Liver (tissue), 7 donors: ENCODE measurements at regions not wholly inside any gene's neighbourhood (a gene's known extent, or its start where the extent isn't known, plus 50 kb on each side); places are given as distances from the start of the nearest gene placed in this dataset.

Source experiments
- DNase-seq: peaks from one replicate; pipeline ENCODE4 v3.0.0-alpha.2; 2017; ENCODE audit warnings: low spot score
- H3K27ac ChIP-seq, 2 donors: one replicate each; pipeline ENCODE4 v1.7.0; 2013; ENCODE audit warnings: inconsistent platforms in 2 of 2, low read length in 2 of 2, control low read depth in 1 of 2, low read depth in 1 of 2, mild to moderate bottlenecking in 1 of 2
- H3K27me3 ChIP-seq, 4 donors: one replicate each; pipeline versions ENCODE4 v1.6.1 to v1.7.0; 2013; ENCODE audit warnings: low read length in 3 of 4, inconsistent platforms in 1 of 4, mild to moderate bottlenecking in 1 of 4, moderate library complexity in 1 of 4; ENCODE audit not compliant: control insufficient read depth in 4 of 4, insufficient read depth in 4 of 4
- H3K36me3 ChIP-seq, 4 donors: one replicate each; pipeline versions ENCODE4 v1.6.1 to v1.7.0; 2013; ENCODE audit warnings: low read length in 3 of 4, mild to moderate bottlenecking in 3 of 4, low read depth in 1 of 4, moderate library complexity in 1 of 4; ENCODE audit not compliant: control insufficient read depth in 4 of 4, insufficient read depth in 3 of 4
- H3K4me1 ChIP-seq, 4 donors: one replicate each; pipeline versions ENCODE4 v1.6.1 to v1.7.0; 2013; ENCODE audit warnings: low read length in 3 of 4, mild to moderate bottlenecking in 3 of 4, moderate library complexity in 1 of 4; ENCODE audit not compliant: control insufficient read depth in 4 of 4, insufficient read depth in 4 of 4
- H3K4me3 ChIP-seq, 3 donors: one replicate each; pipeline versions ENCODE4 v1.6.1 to v1.7.0; 2013; ENCODE audit warnings: low read length in 3 of 3, control low read depth in 1 of 3, low read depth in 1 of 3, mild to moderate bottlenecking in 1 of 3
- H3K9ac ChIP-seq, 2 donors: one replicate each; pipeline ENCODE4 v1.7.0; 2013; ENCODE audit warnings: low read length in 2 of 2, mild to moderate bottlenecking in 2 of 2, moderate library complexity in 2 of 2, control low read depth in 1 of 2, low read depth in 1 of 2
- H3K9me3 ChIP-seq, 4 donors: one replicate each; pipeline versions ENCODE4 v1.6.1 to v1.7.0; 2013; ENCODE audit warnings: low read length in 3 of 4; ENCODE audit not compliant: control insufficient read depth in 4 of 4
- ATF3 ChIP-seq: IDR thresholded peaks from 2 replicates; pipeline ENCODE4 v1.6.1; 2016; ENCODE audit warnings: antibody characterized with exemption
- EGR1 ChIP-seq, 2 donors: IDR thresholded peaks; 2 replicates each; pipeline ENCODE4 v1.6.1; 2016 to 2018; ENCODE audit warnings: antibody characterized with exemption in 2 of 2, low read depth in 2 of 2
- FOXA1 ChIP-seq: IDR thresholded peaks from 2 replicates; pipeline ENCODE4 v1.6.1; 2016; ENCODE audit warnings: antibody characterized with exemption
- GABPA ChIP-seq, 2 donors: IDR thresholded peaks in 1 of 2; conservative IDR thresholded peaks in 1 of 2; 2 replicates each; pipeline ENCODE4 v1.6.1; 2016; ENCODE audit warnings: antibody characterized with exemption in 2 of 2, mild to moderate bottlenecking in 1 of 2, moderate library complexity in 1 of 2
- HNF4G ChIP-seq: IDR thresholded peaks from 2 replicates; pipeline ENCODE4 v1.6.1; 2016; ENCODE audit warnings: antibody characterized with exemption
- JUND ChIP-seq, 2 donors: IDR thresholded peaks; 2 replicates each; pipeline ENCODE4 v1.6.1; 2016; ENCODE audit warnings: antibody characterized with exemption in 2 of 2
- MAX ChIP-seq: IDR thresholded peaks from 2 replicates; pipeline ENCODE4 v1.6.1; 2016; ENCODE audit warnings: antibody characterized with exemption
- NR2F2 ChIP-seq: IDR thresholded peaks from 2 replicates; pipeline ENCODE4 v1.6.1; 2016; ENCODE audit warnings: antibody characterized with exemption
- RAD21 ChIP-seq, 2 donors: IDR thresholded peaks; 2 replicates each; pipeline ENCODE4 v1.6.1; 2016; ENCODE audit warnings: antibody characterized with exemption in 2 of 2, mild to moderate bottlenecking in 2 of 2
- REST ChIP-seq: IDR thresholded peaks from 2 replicates; pipeline ENCODE4 v1.6.1; 2016; ENCODE audit warnings: antibody characterized with exemption, mild to moderate bottlenecking
- RXRA ChIP-seq, 2 donors: IDR thresholded peaks; 2 replicates each; pipeline ENCODE4 v1.6.1; 2017 to 2018; ENCODE audit warnings: antibody characterized with exemption in 2 of 2, mild to moderate bottlenecking in 1 of 2
- SP1 ChIP-seq: IDR thresholded peaks from 2 replicates; pipeline ENCODE4 v1.6.1; 2018; ENCODE audit warnings: antibody characterized with exemption, mild to moderate bottlenecking
- TAF1 ChIP-seq: conservative IDR thresholded peaks from 2 replicates; pipeline ENCODE4 v1.6.1; 2016; ENCODE audit warnings: antibody characterized with exemption, mild to moderate bottlenecking
- YY1 ChIP-seq: IDR thresholded peaks from 2 replicates; pipeline ENCODE4 v1.6.1; 2016; ENCODE audit warnings: antibody characterized with exemption, mild to moderate bottlenecking
- ZBTB33 ChIP-seq: IDR thresholded peaks from 2 replicates; pipeline ENCODE4 v1.6.1; 2016; ENCODE audit warnings: antibody characterized with exemption
- WGBS: extraction: QIAGEN DNeasy Blood & Tissue Kit; methylation state at CpG from one replicate; pipeline ENCODE4 v1.1.7; 2013; 5-methylcytosine and 5-hydroxymethylcytosine counted together
- donor health status: healthy.
- donor health status: healthy.
- donor health status: healthy.
- donor health status: healthy.

GRCh38 chr10:36313142-36313541 lies 671.0 kb upstream of the FZD8 start:
- Histone ChIP-seq H3K4me3 (no peak overlapping the region), H3K27me3 (no peaks in the 10 kb centered on the region), H3K9me3 (no peaks in the 10 kb centered on the region), H3K36me3 (no peaks in the 10 kb centered on the region), H3K4me1 (no peaks in the 10 kb centered on the region), H3K27ac (no peak overlapping the region), H3K9ac (no peak overlapping the region)
- TF ChIP-seq RXRA (IDR thresholded peaks at IDR 0.05) (no peak), ATF3 (no peak), TAF1 (no peak), HNF4G (no peak), JUND (IDR thresholded peaks at IDR 0.05) (no peak), GABPA (IDR thresholded peaks at IDR 0.05 in 1 of 2, conservative IDR thresholded peaks at IDR 0.05 in 1 of 2) (no peak), ZBTB33 (no peak), FOXA1 (no peak), REST (no peak), MAX (no peak), YY1 (no peak), RAD21 (IDR thresholded peaks at IDR 0.05) (no peak)
- WGBS: 78% methylated on average over 7 of the region's 7 CpGs
- no peak for DNase-seq

GRCh38 chr10:36303896-36304295 lies 661.8 kb upstream of the FZD8 start:
- H3K36me3 ChIP-seq: no peaks in the 10 kb centered on the region
- H3K27ac ChIP-seq: no peak overlapping the region
- H3K9me3 ChIP-seq: no peaks in the 10 kb centered on the region
- H3K27me3 ChIP-seq: no peaks in the 10 kb centered on the region
- DNase-seq: no peak
- H3K9ac ChIP-seq: no peak overlapping the region
- H3K4me3 ChIP-seq: no peak overlapping the region
- no peak for TF ChIP-seq NR2F2
- no peak for TF ChIP-seq MAX
- no peak for TF ChIP-seq JUND (IDR thresholded peaks at IDR 0.05)
- no peak for TF ChIP-seq ATF3
- no peak for TF ChIP-seq EGR1 (IDR thresholded peaks at IDR 0.05; ENCODE audit: low read depth in 2 of 2)
- no peak for TF ChIP-seq GABPA (IDR thresholded peaks at IDR 0.05 in 1 of 2, conservative IDR thresholded peaks at IDR 0.05 in 1 of 2)
- TF ChIP-seq SP1: no peak
- no peak for TF ChIP-seq REST
- no peak for TF ChIP-seq RXRA (IDR thresholded peaks at IDR 0.05)
- no peak for TF ChIP-seq YY1
- TF ChIP-seq HNF4G: no peak
- no peaks in the 10 kb centered on the region for H3K4me1 ChIP-seq
